ENCODE measurements at regions not wholly inside any gene's neighbourhood (a gene's known extent, or its start where the extent isn't known, plus 50 kb on each side); places are given as distances from the start of the nearest gene placed in this dataset.
"Not testable (repeated sequence)": the region's sequence is repeated elsewhere in the genome, so short reads cannot be mapped to it uniquely, and the experiment has no call there.

DNA sequence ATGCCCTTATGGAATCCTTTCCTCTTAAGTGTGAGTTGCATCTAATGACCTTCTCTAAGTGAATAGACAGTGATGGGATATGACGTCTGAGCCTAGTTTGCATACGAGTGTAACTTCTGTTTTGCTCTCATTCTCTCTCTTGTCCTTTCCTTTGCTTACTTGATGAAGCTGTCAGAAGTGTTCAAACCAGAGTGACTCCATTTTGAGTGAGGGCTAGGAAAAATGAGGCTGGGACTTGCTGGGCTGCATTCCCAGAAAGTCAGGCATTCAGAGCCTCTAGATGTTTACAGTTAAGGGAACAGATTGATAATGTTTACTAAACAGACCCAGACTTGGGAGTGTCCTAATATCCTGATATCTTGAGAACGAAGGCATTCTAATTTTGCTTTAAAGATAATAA is 311.2 kb upstream of the SOX4 start:
- not testable (repeated sequence) for DNase-seq (ENCODE audit: low read depth in 1 of 2, low spot score in 1 of 2)

DNA sequence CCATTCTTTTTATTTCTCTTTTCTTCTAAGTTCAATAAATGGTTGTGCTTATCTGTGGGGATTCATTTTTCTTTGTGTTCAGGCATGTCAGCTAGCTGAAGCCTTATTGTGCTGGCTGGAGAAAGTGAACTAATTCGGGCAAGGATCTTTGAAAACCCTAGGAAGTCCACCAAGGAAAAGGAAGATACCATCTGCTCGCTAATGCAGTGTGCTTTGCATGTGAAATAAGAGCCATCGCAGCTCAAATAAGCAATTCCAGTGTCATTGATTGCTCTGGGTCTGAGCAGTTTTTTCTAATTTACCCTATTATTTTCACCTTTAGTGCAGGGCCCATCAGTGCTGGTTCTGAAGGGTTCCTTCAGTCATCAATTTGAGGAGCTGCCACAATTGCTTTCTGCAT is 309.4 kb upstream of the SOX4 start:
- no peak for DNase-seq (ENCODE audit: low read depth in 1 of 2, low spot score in 1 of 2)

DNA sequence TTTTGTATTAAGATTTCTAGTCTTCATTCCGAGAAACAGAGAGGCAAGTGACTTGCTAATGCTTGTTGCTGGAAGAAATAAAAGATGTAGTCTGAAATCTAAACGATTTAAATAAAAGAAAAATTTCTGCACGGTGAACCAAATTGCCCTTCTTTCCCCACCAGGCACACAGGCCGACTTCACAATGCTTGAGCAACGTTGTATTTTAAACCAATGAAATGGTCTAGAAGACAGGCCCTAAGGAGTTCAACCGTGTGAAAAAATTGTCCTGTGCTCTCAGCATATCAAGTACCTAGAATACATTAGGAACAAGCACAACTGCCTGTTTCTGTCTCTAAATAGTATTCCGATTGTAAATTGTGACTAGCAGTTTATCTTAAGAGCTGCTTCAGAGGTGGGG is 308.8 kb upstream of the SOX4 start:
- no peak for DNase-seq (ENCODE audit: low read depth in 1 of 2, low spot score in 1 of 2)

DNA sequence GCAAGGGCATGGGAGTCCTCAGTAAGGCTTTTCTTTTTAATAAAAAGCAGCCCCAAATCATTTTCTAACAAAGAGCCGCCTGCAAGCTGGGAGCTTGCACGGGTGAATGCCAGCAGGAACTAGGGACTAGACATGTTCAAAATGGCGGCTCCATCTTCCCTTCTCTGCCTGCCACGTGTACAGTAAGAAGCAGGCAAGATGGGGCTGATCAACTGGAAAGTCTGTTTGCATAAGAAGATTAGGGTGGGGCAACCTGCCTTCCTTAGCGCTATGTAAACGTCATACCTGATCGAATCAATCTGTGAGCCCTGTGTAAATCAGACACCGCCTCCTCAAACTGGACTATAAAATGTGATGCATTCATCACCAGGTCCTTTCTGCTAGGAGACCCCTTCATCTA is 299.4 kb upstream of the SOX4 start:
- no peak for DNase-seq (ENCODE audit: low read depth in 1 of 2, low spot score in 1 of 2)

DNA sequence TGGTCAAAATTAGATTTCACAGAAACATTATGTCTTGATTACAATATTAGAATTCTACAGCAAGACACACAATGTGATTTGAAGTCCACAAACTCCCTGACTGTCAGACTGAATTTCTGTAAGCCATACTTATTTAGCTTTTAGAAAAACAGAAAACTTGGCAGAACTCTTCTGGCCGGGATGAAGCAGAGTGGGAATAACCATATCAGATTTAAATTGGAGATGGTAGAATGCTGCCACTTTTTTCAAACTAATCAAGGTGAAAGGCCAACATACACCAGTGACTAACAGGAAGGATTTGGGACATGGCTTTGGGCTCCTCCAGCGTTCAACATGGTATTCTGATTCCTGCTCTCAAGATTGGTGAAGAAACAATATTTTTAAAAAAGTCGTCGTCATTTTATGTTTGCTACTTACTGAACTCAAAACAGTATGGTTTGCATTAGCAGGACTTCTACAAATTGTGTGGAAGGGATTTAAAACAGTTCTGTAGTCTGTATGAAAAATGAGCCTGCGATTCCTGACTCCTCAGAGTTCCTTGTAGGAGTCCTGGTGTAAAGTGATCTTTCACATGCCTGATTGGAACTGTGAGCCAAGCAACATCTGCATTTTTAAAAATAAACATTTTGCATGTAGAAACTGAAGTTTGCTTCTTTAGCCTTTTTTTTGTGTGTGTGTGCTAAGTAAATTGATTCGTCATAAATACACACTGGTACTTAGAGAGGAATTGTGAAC is 297.9 kb upstream of the SOX4 start:
- DNase-seq (ENCODE audit: low read depth in 1 of 2, low spot score in 1 of 2): no peak

DNA sequence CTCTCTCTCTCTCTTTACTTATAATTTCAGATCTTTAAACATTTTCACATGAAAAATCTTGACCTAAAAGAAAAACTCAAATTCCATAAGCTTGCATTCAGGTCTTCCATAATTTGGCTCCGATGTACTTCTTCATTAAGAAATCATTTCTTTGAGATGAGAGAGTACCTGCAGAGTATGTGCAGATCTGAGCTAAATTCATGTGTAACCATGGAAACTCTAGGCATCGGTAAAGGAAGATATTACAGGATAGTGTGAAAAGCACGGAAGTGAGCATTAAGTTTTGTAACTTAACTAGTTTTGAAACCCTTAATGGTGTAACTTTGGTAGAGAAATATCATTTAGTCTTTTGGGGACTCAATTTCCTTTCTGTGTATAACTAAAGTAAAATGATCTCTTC is 295.9 kb upstream of the SOX4 start:
- no peak for DNase-seq (ENCODE audit: low read depth in 1 of 2, low spot score in 1 of 2)

DNA sequence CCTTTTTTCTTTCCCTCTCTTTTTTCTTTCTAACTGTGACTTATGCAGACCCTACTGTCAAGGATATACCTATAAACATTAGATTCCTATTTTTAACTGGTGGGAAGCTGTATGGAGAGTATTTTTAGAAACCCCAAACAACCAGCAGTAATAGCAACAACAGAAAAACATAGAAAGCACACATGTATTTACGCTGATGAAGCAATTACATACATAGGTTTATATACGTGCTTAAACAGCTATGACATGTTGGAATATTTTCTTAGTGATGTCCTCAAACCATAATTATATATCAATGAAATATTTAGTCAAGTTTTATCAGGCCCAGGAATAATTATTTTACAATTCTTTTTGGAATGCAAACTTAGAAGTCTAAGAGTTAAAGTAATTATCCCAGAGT is 294.3 kb upstream of the SOX4 start:
- DNase-seq (ENCODE audit: low read depth in 1 of 2, low spot score in 1 of 2): no peak

DNA sequence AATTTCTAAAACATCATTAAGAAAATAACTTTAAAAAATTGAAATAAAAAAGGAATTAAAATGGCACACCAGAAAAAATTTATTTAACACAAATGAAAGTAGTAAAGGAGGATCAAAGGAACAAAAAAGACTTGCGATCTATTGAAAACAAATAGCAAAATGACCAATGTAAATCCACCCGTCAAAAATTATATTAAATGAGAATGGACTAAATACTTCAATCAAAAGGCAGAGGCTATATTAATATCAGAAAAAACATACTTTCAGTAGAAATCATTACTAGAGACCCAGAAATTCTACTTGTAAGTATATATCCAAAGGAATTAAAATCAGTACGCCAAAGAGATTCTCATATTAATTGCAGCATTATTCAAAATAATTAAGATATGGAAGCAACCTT is 293.1 kb upstream of the SOX4 start:
- DNase-seq (ENCODE audit: low read depth in 1 of 2, low spot score in 1 of 2): no peak

DNA sequence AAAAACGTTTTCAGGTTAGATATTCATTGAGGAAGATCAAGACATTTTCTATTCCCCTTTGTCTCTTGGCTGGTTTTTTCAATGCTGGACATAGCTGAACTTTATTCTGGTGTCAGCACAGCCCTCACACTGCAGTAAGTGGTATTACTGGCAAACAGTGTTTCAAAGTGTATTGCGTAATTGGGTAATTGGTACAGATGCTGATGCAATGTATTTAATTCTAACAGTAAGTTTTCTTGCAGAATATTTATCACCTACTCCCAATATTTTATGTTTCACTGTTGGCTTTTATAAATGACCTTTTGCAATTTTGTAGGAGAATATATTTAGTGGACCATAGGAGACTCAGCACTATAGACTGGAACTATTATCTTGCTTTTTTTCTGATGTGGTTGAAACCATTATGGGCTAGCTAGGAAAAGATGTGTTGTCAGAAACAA is 287.6 kb upstream of the SOX4 start:
- no peak for DNase-seq (ENCODE audit: low read depth in 1 of 2, low spot score in 1 of 2)

DNA sequence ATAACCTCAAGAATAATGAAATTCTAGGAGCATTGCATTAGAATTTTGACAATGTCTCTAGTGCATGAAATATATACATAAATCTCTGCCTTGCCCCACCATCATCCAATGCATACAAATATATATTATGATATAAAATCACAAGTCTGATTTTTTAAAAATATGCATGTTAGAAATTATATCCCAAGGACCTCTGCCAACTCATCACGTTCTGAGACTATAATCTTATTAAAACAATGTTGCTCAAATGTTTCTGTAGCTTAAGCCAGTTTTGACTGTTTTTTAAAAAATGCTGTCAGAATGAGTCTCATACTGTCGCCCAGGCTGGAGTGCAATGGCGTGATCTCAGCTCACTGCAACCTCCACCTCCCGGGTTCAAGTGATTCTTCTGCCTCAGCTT is 287.0 kb upstream of the SOX4 start:
- DNase-seq (ENCODE audit: low read depth in 1 of 2, low spot score in 1 of 2): no peak

DNA sequence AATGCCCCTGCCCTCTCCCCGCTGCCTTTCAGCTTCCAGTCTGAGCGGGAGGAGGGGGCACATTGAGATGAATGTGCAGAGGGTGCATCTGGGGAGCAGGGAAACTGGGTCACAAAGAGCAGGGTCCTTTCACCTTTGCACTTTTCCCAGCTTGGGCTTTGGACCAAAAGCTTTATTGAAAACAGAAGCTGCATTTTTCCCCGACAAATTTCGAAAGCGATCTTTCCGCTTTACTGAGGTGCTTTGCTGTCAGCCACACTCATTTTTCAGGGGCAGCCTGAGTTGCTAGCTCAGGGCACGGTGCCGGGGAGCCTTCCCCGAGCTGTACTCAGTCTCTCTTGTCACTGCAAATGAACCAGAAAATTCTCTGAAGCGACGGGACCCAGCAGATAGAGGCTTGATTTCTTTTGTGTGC is 283.7 kb upstream of the SOX4 start:
- no peak for DNase-seq (ENCODE audit: low read depth in 1 of 2, low spot score in 1 of 2)

DNA sequence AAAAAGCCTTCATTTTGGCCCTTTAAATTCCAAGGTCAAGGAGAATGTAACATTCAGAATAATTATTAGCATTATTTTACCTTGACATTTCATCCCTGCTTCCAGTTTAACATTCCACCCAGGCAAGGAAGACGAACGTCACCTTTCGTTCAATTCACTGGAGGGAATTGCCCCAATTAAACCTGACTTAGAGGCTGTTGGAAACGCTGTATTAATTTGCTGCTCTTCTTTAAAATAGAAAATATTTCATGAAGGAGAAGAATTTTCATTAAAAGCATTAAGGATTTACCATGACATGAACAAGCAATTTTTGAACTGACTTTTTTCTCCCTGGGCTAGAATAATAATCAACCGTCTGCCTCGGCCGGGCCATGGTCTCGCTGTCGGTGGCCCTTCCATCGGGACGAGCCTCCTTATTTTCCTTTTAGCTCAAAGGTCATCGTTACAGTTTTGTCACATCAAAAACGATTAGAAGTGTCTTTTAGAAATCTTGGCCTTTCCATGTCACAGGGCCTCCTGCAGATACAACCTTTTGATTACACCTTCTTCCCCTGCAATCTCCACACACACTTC is 282.9 kb upstream of the SOX4 start:
- no peak for DNase-seq (ENCODE audit: low read depth in 1 of 2, low spot score in 1 of 2)

DNA sequence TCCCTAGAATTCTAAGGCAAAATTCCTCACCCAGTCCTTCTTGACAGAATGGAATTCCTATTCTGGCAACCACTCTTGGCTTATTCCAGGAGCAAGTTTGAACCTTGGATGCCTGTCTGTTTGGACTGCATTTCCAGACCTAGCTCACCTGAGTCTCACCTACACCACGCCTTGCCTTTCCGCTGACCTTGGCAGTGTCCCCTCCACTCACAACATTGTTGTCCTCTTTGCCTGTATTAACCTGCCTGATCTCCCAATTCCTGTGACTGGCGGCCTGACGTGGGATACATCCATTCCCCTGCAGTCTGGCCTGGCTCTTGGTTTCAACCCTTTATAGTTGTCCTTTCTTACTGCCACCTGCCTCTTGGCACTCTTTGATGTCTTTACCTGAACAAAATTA is 281.4 kb upstream of the SOX4 start:
- DNase-seq (ENCODE audit: low read depth in 1 of 2, low spot score in 1 of 2): no peak

DNA sequence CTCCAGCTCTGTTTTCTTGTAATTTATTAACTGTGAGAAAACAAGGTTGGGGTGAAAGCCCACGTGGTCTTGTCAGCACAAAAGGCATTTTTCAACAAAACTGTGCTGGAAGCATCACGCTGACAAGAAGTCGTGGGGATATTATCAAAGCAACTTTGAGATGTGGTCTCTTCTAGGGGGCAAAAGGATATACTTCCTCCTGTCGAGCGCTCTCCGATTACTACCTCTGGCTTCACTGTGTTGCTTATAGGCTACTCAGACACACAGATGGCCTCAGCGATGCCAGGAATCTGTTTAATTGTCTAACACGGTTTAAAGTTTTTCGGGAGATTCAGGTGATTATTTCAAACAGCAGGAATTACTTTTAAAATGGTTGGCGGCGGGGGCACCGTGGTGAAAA is 275.9 kb upstream of the SOX4 start:
- no peak for DNase-seq (ENCODE audit: low read depth in 1 of 2, low spot score in 1 of 2)

DNA sequence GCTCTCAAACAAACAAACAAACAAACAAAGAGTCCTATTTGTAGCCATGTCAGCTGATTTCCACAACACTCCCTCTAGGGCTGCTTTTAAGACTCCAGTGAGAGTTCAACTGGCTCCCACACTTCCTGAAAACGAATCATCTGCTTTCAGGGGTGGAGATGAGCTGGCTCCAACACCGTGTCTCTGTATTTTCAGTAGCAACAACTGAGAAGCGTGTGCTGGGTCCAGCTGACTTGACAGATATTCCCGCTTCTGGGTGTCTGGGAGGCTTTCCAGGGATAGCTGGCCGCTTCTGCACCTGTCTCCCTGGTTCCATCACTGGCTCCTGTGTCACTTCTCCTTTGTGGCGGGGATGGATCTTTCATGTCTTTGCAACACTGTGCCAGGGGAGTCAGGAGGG is 272.5 kb upstream of the SOX4 start:
- DNase-seq (ENCODE audit: low read depth in 1 of 2, low spot score in 1 of 2): no peak

DNA sequence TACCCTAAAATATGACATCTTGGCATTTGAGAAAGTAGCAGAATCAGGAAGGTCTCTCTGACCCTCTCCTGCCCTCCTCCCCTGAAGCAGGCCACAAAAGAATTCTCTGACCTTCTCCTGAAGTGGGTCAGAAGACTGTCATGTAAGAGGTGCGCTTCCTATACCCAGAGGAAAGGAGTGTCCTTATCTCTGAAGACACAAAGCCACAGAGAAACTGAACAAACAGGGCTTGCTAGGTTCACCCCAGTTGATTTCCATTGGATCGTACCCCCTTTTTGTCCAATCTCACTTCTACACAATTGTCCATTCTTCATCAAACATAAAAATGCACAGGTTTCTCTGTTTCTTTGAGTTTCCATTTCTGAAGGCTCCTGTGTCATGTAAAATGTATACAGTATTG is 272.0 kb upstream of the SOX4 start:
- DNase-seq (ENCODE audit: low read depth in 1 of 2, low spot score in 1 of 2): no peak

DNA sequence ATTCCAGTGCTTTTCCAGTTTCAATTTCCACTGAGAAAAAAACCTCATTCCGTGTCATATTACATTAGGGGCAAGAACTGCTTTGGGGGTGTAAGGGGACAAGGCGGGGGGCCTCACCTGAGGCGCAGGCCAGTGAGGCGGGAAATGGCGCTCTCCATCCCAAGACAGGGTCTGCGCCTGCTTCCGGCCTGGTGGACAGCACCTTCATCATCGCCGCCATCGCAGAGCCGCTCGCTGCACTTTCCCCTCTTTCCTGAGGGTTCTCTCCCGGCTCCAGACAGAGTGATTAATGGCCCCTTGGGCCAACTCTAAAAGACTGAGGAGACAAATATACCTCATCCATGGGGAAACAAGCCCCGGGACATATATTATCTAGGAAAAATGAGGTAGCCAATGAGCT is 270.0 kb upstream of the SOX4 start:
- no peak for DNase-seq (ENCODE audit: low read depth in 1 of 2, low spot score in 1 of 2)

DNA sequence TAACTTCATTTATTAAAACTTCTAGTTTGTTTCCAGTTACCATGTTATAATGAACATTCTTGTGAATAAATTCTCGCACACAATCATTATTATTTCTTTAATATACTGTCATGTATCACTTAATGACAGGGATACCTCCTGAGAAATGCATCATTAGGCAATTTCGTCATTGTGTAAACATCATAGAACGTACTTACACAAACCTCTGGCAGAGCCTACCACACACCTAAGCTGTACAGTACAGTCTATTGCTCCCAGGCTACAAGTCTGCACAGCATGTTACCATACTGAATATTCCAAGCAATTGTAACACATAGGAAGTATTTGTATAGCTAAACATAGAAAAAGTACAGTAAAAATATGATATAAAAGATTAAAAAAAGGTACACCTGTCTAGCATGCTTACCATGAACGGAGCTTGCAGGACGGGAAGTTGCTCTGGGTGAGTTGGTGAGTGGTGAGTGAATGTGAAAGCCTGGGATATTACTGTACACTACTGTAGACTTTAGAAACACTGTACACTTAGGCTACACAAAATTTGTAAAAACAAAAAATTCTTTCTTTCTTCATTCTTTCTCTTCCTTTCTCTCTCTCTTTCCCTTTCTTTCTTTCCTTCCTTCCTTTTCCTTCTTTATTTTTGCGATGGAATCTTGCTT is 268.2 kb upstream of the SOX4 start:
- DNase-seq (ENCODE audit: low read depth in 1 of 2, low spot score in 1 of 2): no peak

DNA sequence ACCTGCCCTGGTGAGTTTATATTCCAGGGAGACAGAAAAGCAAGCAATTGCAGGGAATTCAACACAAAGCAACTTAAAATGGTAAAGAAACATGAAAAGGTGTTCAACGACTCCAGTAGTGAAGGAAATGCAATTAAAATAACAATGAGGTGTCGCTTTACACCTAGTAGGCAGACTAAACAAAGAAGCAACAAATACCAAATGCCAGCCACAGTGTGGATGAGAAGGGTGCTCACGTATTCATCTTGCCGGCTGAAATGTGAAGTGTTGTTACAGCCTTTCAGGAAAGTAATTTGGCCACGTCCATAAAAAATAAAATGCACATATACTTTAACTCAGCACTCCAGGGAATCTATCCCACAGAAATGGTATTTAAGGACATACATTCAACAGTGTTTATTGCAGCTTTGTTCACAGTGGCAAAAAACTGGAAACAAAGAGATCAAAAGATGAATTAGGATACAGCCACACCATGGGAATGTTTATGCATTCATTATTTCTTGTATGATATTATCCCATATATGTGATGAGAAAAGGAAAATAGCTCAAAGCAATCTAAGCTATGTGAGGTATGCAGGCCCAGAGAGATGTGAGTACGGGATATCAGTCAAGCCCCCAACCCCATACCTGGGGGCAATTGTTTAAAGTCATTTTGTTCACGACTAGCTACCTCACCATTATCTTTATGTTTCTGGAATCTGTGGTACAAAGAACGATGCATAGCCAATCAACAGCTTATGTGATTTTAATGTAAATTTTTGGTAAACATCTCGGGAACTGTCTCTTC is 266.0 kb upstream of the SOX4 start:
- no peak for DNase-seq (ENCODE audit: low read depth in 1 of 2, low spot score in 1 of 2)

DNA sequence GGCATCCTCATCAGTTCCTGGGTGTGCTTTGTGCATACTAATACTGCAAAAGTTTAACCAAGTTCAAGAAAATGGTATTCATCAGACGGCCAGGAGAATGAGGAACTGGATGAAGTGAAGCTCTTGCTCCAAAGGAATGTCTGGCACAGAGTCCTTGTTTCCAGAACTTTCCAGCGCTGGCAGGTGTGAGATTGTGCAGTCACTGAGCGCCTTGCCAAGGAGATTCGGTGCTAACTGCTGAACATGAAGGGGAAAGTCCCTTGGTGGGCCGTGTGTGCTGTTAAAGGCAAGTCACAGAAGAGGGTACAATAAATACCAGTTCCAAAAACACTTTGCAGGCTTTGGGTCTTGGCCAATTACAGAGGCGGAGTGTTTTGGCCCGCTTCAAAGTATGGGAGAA is 262.3 kb upstream of the SOX4 start:
- no peak for DNase-seq (ENCODE audit: low read depth in 1 of 2, low spot score in 1 of 2)

DNA sequence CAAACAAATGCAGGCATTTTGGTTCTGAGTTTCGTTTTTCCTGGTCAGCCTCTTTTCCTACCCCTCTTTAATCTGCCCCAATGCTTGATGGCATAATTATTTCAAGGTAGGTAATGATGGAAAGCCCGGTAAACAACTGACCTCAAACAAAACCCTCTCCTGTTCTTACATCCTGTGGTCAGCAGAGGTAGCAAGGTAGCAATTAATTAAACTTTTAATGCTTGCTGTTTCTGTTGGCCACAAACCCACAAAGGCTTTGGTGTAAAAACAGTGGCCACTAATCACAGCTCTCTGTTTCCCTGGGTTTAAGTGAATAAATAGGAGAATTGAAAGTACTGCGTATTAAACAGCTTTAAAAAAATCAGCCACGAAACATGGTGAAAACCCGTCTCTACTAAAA is 261.5 kb upstream of the SOX4 start:
- DNase-seq (ENCODE audit: low read depth in 1 of 2, low spot score in 1 of 2): no peak

DNA sequence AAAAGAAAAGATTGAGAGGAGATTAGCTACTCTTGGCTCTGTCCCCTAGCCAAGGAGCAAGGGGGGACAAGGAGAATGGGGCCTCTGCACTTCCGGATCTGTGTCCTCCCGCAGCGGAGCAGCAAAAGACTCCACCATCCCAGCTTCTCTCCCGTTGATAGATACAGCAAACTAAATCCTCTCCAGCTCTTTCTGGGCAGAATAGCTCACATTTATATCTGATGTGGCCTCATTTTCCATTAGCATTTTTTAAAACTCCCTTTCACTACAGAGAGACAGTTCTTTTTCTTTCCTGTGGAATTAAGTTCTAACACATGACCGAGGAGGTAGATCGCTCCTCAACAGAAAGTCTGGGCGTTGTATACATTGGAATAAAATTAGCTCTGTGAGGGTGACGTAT is 260.9 kb upstream of the SOX4 start:
- no peak for DNase-seq (ENCODE audit: low read depth in 1 of 2, low spot score in 1 of 2)

Measured in activated CD4-positive, alpha-beta T cell treated with anti-CD3 and anti-CD28 coated beads, Interleukin-2, amount 50 U/mL, for 24 hours (primary cell).